Testis (tissue), 2 donors: ENCODE measurements at regions not wholly inside any gene's neighbourhood (a gene's known extent, or its start where the extent isn't known, plus 50 kb on each side); places are given as distances from the start of the nearest gene placed in this dataset.

Experiments
- CTCF ChIP-seq, 3 experiments: fragments of 450-650 bp in 2 of 3; fragments of 200-600 bp in 1 of 3; sonication (generic) in 1 of 3; IDR thresholded peaks; one replicate each; pipeline ENCODE4 v1.5.1; 2016 to 2019; ENCODE audit warnings: antibody characterized with exemption in 3 of 3, mild to moderate bottlenecking in 2 of 3, moderate library complexity in 1 of 3
- POLR2A ChIP-seq: fragments of 450-650 bp; IDR thresholded peaks from one replicate; pipeline ENCODE4 v1.6.1; 2017; ENCODE audit warnings: antibody characterized with exemption, mild to moderate bottlenecking, moderate library complexity

GRCh38 chr3:55159016-55159415 lies 231.2 kb upstream of the LRTM1 start:
- TF ChIP-seq CTCF (IDR thresholded peaks at IDR 0.05), result no peak
- no peak for TF ChIP-seq POLR2A
